Gastroesophageal sphincter (tissue), 3 donors: ENCODE measurements at regions not wholly inside any gene's neighbourhood (a gene's known extent, or its start where the extent isn't known, plus 50 kb on each side); places are given as distances from the start of the nearest gene placed in this dataset.

Experiments
- CTCF ChIP-seq, 4 experiments: fragments of 200-600 bp in 2 of 4; fragments of 450-650 bp in 2 of 4; sonication (generic) in 1 of 4; IDR thresholded peaks; one replicate each; pipeline ENCODE4 v1.5.1; 2017 to 2019; ENCODE audit warnings: antibody characterized with exemption in 4 of 4, mild to moderate bottlenecking in 2 of 4, moderate library complexity in 2 of 4
- EP300 ChIP-seq: sonication (generic); formaldehyde crosslinking; IDR thresholded peaks from one replicate; pipeline ENCODE4 v1.6.1; 2017; ENCODE audit warnings: antibody characterized with exemption, mild to moderate bottlenecking
- POLR2A ChIP-seq, 2 donors: fragments of 450-650 bp; IDR thresholded peaks; one replicate each; pipeline ENCODE4 v1.6.1; 2017; ENCODE audit warnings: antibody characterized with exemption in 2 of 2, mild to moderate bottlenecking in 2 of 2, moderate library complexity in 1 of 2
- POLR2AphosphoS5 ChIP-seq: sonication (generic); formaldehyde crosslinking; IDR thresholded peaks from one replicate; pipeline ENCODE4 v1.6.1; 2017; ENCODE audit warnings: antibody characterized with exemption

- TF ChIP-seq CTCF (IDR thresholded peaks at IDR 0.05) (no peak), EP300 (no peak), POLR2AphosphoS5 (no peak), POLR2A (IDR thresholded peaks at IDR 0.05) (no peak)
Observed at GRCh38 chr2:195037045-195037444, 620.0 kb upstream of the SLC39A10 start.
